H1 (cell line): ENCODE measurements at regions not wholly inside any gene's neighbourhood (a gene's known extent, or its start where the extent isn't known, plus 50 kb on each side); places are given as distances from the start of the nearest gene placed in this dataset.

ENCODE experiments used
- CTCF ChIA-PET: fragments of 300-600 bp; sonication (Branson Sonifier 250); formaldehyde crosslinking; loops from one replicate; lab custom pipeline; 2021; ENCODE audit not compliant: partially characterized antibody; lab: Charles Lee
- POLR2A ChIA-PET: fragments of 300-600 bp; sonication (Branson Sonifier 250); formaldehyde crosslinking; loops from one replicate; lab custom pipeline; 2021; ENCODE audit warnings: inconsistent platforms; ENCODE audit not compliant: partially characterized antibody; lab: Charles Lee
- DNase-seq, 2 experiments: peaks; one replicate each; pipeline versions ENCODE4 v3.0.0 to v3.0.0-alpha.2; 2010 to 2022; ENCODE audit warnings: low spot score in 2 of 2, low read depth in 1 of 2, mixed read lengths in 1 of 2
- FAIRE-seq: peaks from 2 replicates; lab custom pipeline; 2011; peaks lifted over from hg19 to GRCh38; lab: Jason Lieb, UNC
- H2AFZ ChIP-seq: 2 replicates; pipeline ENCODE4 v1.8.1; 2012; ENCODE audit warnings: low read length, inconsistent platforms
- H2AK5ac ChIP-seq: 2 replicates; pipeline ENCODE4 v1.6.1; 2013; ENCODE audit warnings: low read depth, low read length
- H2BK120ac ChIP-seq: replicated peaks from 2 replicates; pipeline ENCODE3; 2013; ENCODE audit warnings: low read depth, low read length, inconsistent platforms
- H2BK12ac ChIP-seq: 2 replicates; pipeline ENCODE4 v1.6.1; 2013; ENCODE audit warnings: low read depth, low read length
- H2BK15ac ChIP-seq: 2 replicates; pipeline ENCODE4 v1.6.1; 2013; ENCODE audit warnings: low read length
- H2BK20ac ChIP-seq: 2 replicates; pipeline ENCODE4 v1.6.1; 2013; ENCODE audit warnings: low read length
- H2BK5ac ChIP-seq: 2 replicates; pipeline ENCODE4 v1.6.1; 2013; ENCODE audit warnings: low read depth, low read length
- H3K14ac ChIP-seq: 2 replicates; pipeline ENCODE4 v1.6.1; 2013; ENCODE audit warnings: inconsistent platforms; ENCODE audit not compliant: insufficient read length
- H3K18ac ChIP-seq: 2 replicates; pipeline ENCODE4 v1.6.1; 2013; ENCODE audit warnings: low read length; ENCODE audit errors: extremely low read depth
- H3K23ac ChIP-seq: 2 replicates; pipeline ENCODE4 v1.6.1; 2013; ENCODE audit warnings: inconsistent platforms; ENCODE audit not compliant: insufficient read length
- H3K23me2 ChIP-seq: 2 replicates; pipeline ENCODE4 v1.6.1; 2013; ENCODE audit warnings: low read depth, low read length
- H3K27ac ChIP-seq: 2 replicates; pipeline ENCODE4 v1.6.1; 2011; ENCODE audit warnings: low read depth, low read length, inconsistent platforms
- H3K27me3 ChIP-seq, 4 experiments: replicated peaks in 1 of 4; 1 replicate in 1 of 4; 2 replicates in 3 of 4; pipeline versions ENCODE4 v1.6.1 to v1.8.1; 2011 to 2013; ENCODE audit warnings: low read length in 3 of 4, mild to moderate bottlenecking in 3 of 4, inconsistent platforms in 2 of 4, mixed read lengths in 2 of 4, moderate library complexity in 1 of 4; ENCODE audit not compliant: control insufficient read depth in 3 of 4, insufficient read depth in 3 of 4; ENCODE audit errors: extremely low read depth in 1 of 4
- H3K36me3 ChIP-seq, 4 experiments: 2 replicates each; pipeline versions ENCODE4 v1.6.1 to v1.8.1; 2011 to 2013; ENCODE audit warnings: mild to moderate bottlenecking in 4 of 4, low read length in 3 of 4, moderate library complexity in 2 of 4, control low read depth in 1 of 4, inconsistent platforms in 1 of 4; ENCODE audit not compliant: insufficient read depth in 4 of 4, control insufficient read depth in 2 of 4
- H3K4ac ChIP-seq: replicated peaks from 2 replicates; pipeline ENCODE3; 2013; ENCODE audit warnings: low read length, low read depth, mixed read lengths, inconsistent platforms; ENCODE audit not compliant: insufficient read length
- H3K4me1 ChIP-seq, 4 experiments: replicated peaks in 1 of 4; 1 replicate in 1 of 4; 2 replicates in 3 of 4; pipeline versions ENCODE4 v1.6.1 to v1.8.1; 2011 to 2013; ENCODE audit warnings: low read length in 3 of 4, inconsistent platforms in 2 of 4, mixed read lengths in 1 of 4; ENCODE audit not compliant: insufficient read depth in 4 of 4, control insufficient read depth in 3 of 4
- H3K4me2 ChIP-seq, 2 experiments: 2 replicates each; pipeline versions ENCODE4 v1.6.1 to v1.8.1; 2011 to 2013; ENCODE audit warnings: low read depth in 2 of 2, low read length in 2 of 2, control low read depth in 1 of 2, inconsistent platforms in 1 of 2, mild to moderate bottlenecking in 1 of 2; ENCODE audit not compliant: insufficient read depth in 1 of 2
- H3K4me3 ChIP-seq, 4 experiments: fragments of 200-600, 300-600 bp in 1 of 4; sonication (generic), shearing (Covaris generic), sonication (Bioruptor Twin) in 1 of 4; 2 replicates each; pipeline versions ENCODE4 v1.5.1 to v1.8.1; 2011 to 2016; ENCODE audit warnings: low read length in 4 of 4, low read depth in 3 of 4, control low read depth in 2 of 4, inconsistent platforms in 2 of 4, mild to moderate bottlenecking in 2 of 4, mixed read lengths in 1 of 4, moderate library complexity in 1 of 4; ENCODE audit not compliant: insufficient read depth in 2 of 4; ENCODE audit errors: extremely low read depth in 1 of 4
- H3K56ac ChIP-seq: replicated peaks from 2 replicates; pipeline ENCODE3; 2013; ENCODE audit warnings: low read depth, mild to moderate bottlenecking, mixed read lengths, low read length, inconsistent platforms; ENCODE audit not compliant: insufficient read length
- H3K79me1 ChIP-seq: 2 replicates; pipeline ENCODE4 v1.6.1; 2013; ENCODE audit warnings: low read depth, low read length, control low read depth
- H3K79me2 ChIP-seq, 2 experiments: 2 replicates each; pipeline versions ENCODE4 v1.6.1 to v1.8.1; 2012 to 2013; ENCODE audit warnings: low read length in 2 of 2, mild to moderate bottlenecking in 2 of 2, inconsistent platforms in 1 of 2; ENCODE audit not compliant: insufficient read depth in 2 of 2, control insufficient read depth in 1 of 2
- H3K9ac ChIP-seq, 4 experiments: replicated peaks in 1 of 4; 1 replicate in 1 of 4; 2 replicates in 3 of 4; pipeline versions ENCODE4 v1.6.1 to v1.8.1; 2011 to 2013; ENCODE audit warnings: low read depth in 3 of 4, low read length in 3 of 4, control low read depth in 2 of 4, mild to moderate bottlenecking in 2 of 4, moderate library complexity in 2 of 4, inconsistent platforms in 1 of 4; ENCODE audit errors: extremely low read depth in 1 of 4
- H3K9me3 ChIP-seq, 2 experiments: 2 replicates each; pipeline versions ENCODE4 v1.6.1 to v1.8.1; 2012 to 2013; ENCODE audit warnings: mild to moderate bottlenecking in 2 of 2, moderate library complexity in 2 of 2, control low read depth in 1 of 2, inconsistent platforms in 1 of 2, low read depth in 1 of 2, low read length in 1 of 2, mixed read lengths in 1 of 2; ENCODE audit not compliant: insufficient read depth in 2 of 2
- H4K20me1 ChIP-seq, 2 experiments: replicated peaks in 1 of 2; 2 replicates each; pipeline versions ENCODE3 to v1.8.1; 2011 to 2013; ENCODE audit warnings: inconsistent platforms in 2 of 2, low read length in 2 of 2, mild to moderate bottlenecking in 1 of 2; ENCODE audit not compliant: insufficient read depth in 2 of 2, control insufficient read depth in 1 of 2
- H4K5ac ChIP-seq: 2 replicates; pipeline ENCODE4 v1.6.1; 2013; ENCODE audit warnings: low read length, low read depth, mixed read lengths, inconsistent platforms; ENCODE audit not compliant: insufficient read length
- H4K8ac ChIP-seq: 2 replicates; pipeline ENCODE4 v1.8.0; 2013; ENCODE audit warnings: mild to moderate bottlenecking, moderate library complexity, low read length, inconsistent platforms; ENCODE audit not compliant: insufficient read depth; ENCODE audit errors: extremely low read depth
- H4K91ac ChIP-seq: replicated peaks from 2 replicates; pipeline ENCODE3; 2013; ENCODE audit warnings: low read length, mixed read lengths, inconsistent platforms; ENCODE audit not compliant: insufficient read length
- CTCF ChIP-seq, 3 experiments: IDR thresholded peaks; 1 replicate in 2 of 3; 2 replicates in 1 of 3; pipeline versions ENCODE4 v1.5.1 to v1.6.1; 2011; ENCODE audit warnings: low read length in 3 of 3, mild to moderate bottlenecking in 3 of 3, inconsistent platforms in 2 of 3, low read depth in 1 of 3, moderate library complexity in 1 of 3; ENCODE audit not compliant: insufficient read depth in 1 of 3; ENCODE audit errors: control extremely low read depth in 1 of 3
- EZH2 ChIP-seq: fragments of 200-600 bp; sonication (generic); IDR thresholded peaks from 2 replicates; pipeline ENCODE4 v1.7.1; 2012; ENCODE audit warnings: low read depth, mild to moderate bottlenecking, moderate library complexity, low read length, inconsistent platforms; ENCODE audit not compliant: severe bottlenecking
- MAX ChIP-seq: IDR thresholded peaks from 2 replicates; pipeline ENCODE4 v1.6.1; 2012; ENCODE audit warnings: inconsistent platforms
- RAD21 ChIP-seq, 2 experiments: IDR thresholded peaks in 1 of 2; conservative IDR thresholded peaks in 1 of 2; 2 replicates each; pipeline ENCODE4 v1.6.1; 2011; ENCODE audit warnings: low read depth in 2 of 2, low read length in 2 of 2, improper control_type of control experiment in 1 of 2, inconsistent platforms in 1 of 2, mild to moderate bottlenecking in 1 of 2, moderate library complexity in 1 of 2
- YY1 ChIP-seq: IDR thresholded peaks from 2 replicates; pipeline ENCODE4 v1.6.1; 2011; ENCODE audit warnings: low read depth, mild to moderate bottlenecking, low read length
- WGBS, 2 experiments: shearing (Covaris generic) in 1 of 2; methylation state at CpG; one replicate each; pipeline versions ENCODE4 v1.1.6 to v1.1.7; 2013 to 2015; ENCODE audit warnings: low lambda C conversion rate in 2 of 2, mixed read lengths in 2 of 2, inconsistent platforms in 1 of 2, low coverage in 1 of 2, missing lambda C conversion rate in 1 of 2; ENCODE audit not compliant: insufficient replicate concordance in 2 of 2, insufficient coverage in 1 of 2, insufficient read length in 1 of 2; ENCODE audit errors: extremely low coverage in 1 of 2, missing lambda C conversion rate in 1 of 2; 5-methylcytosine and 5-hydroxymethylcytosine counted together

GRCh38 chr4:24736066-24736465 is 59.3 kb upstream of the SOD3 start:
- Histone ChIP-seq H2AK5ac (no peak overlapping the region), H3K4me2 (no peak overlapping the region), H3K79me1 (no peaks in the 10 kb centered on the region), H3K27ac (no peak overlapping the region), H3K4ac (no peak overlapping the region), H4K5ac (no peak overlapping the region), H2AFZ (no peak overlapping the region), H3K79me2 (no peaks in the 10 kb centered on the region), H3K23ac (no peak overlapping the region), H3K18ac (no peak overlapping the region), H2BK15ac (no peak overlapping the region), H3K56ac (no peak overlapping the region), H3K4me3 (no peak overlapping the region), H2BK120ac (no peak overlapping the region), H3K36me3 (no peaks in the 10 kb centered on the region), H3K23me2 (no peaks in the 10 kb centered on the region), H4K91ac (no peak overlapping the region), H2BK5ac (no peak overlapping the region), H2BK12ac (no peak overlapping the region), H4K20me1 (no peaks in the 10 kb centered on the region), H3K14ac (no peak overlapping the region), H2BK20ac (no peak overlapping the region), H3K4me1 (no peaks in the 10 kb centered on the region), H3K9ac (no peak overlapping the region), H3K9me3 (peaks cover 11 to 16% of the 10 kb centered on the region in 2 experiments; a peak in 3 of 4 replicates), H4K8ac (no peak overlapping the region), H3K27me3 (no peaks in the 10 kb centered on the region)
- POLR2A ChIA-PET, result interaction anchor here (1.9 kb wide), 1 partner anchor 13 kb away, joined by 4 read pairs; no protein-coding TSS in a partner anchor
- WGBS, 2 experiments, result 70% methylated on average over 5 of the region's 5 CpGs; no CpG with 5 or more reads in 1 of the 2 experiments
- TF ChIP-seq CTCF (IDR thresholded peaks at IDR 0.05; ENCODE audit: control extremely low read depth in 1 of 3, insufficient read depth in 1 of 3, low read depth in 1 of 3, low read length in 3 of 3) (peak; percentile 65 to 81 (median 66)), YY1 (peak; percentile 76), EZH2 (no peak), MAX (peak; percentile 38; the same call in 1 of the 2 replicates), RAD21 (IDR thresholded peaks at IDR 0.05 in 1 of 2, conservative IDR thresholded peaks at IDR 0.05 in 1 of 2; ENCODE audit: low read depth in 2 of 2, low read length in 2 of 2) (peak; percentile 72 to 83)
- peak; percentile 66 for FAIRE-seq
- CTCF ChIA-PET, result interaction anchor here (0.6 to 3.4 kb wide), 18 partner anchors 8 to 268 kb away, joined by 3 to 25 read pairs (median 4); partner anchors contain the start of gene SOD3
- DNase-seq, result peak in 1 of 2 experiments; percentile 54
